ENCODE measurements at regions not wholly inside any gene's neighbourhood (a gene's known extent, or its start where the extent isn't known, plus 50 kb on each side); places are given as distances from the start of the nearest gene placed in this dataset.

DNA sequence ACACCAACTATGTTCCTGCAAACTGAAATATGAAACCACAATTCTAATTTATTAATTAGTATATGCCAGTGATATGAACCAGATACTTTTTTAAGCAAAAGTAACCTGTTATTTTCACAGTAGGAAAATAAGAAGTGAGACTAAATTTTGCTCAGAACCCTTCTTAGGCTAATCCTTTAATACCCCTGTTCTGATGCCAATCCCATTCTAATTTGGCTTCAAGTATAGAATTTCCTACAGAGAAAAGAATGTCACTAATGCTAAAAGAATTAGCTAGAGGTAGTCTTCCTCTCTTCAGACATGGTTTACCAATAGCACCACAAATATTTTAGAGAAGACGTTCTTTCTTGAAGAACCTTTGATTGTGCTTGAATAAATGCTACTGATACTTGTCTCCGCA lies 758.4 kb downstream of the FLRT2 start:
- CTCF ChIA-PET: no interaction called here
- BruUV-seq (replicated peaks): no TSS peak
- no peaks in the 10 kb centered on the region for H3K36me3 ChIP-seq (ENCODE audit: insufficient read depth, low read length, poor library complexity, severe bottlenecking)
- peak overlapping the region; percentile 32 for H3K27ac ChIP-seq (ENCODE audit: low read depth, low read length, poor library complexity, severe bottlenecking)
- no peak for TF ChIP-seq EZH2 (IDR thresholded peaks at IDR 0.05; ENCODE audit: borderline replicate concordance, low read depth, low read length, poor library complexity, severe bottlenecking)
- TF ChIP-seq, protein P1, sequence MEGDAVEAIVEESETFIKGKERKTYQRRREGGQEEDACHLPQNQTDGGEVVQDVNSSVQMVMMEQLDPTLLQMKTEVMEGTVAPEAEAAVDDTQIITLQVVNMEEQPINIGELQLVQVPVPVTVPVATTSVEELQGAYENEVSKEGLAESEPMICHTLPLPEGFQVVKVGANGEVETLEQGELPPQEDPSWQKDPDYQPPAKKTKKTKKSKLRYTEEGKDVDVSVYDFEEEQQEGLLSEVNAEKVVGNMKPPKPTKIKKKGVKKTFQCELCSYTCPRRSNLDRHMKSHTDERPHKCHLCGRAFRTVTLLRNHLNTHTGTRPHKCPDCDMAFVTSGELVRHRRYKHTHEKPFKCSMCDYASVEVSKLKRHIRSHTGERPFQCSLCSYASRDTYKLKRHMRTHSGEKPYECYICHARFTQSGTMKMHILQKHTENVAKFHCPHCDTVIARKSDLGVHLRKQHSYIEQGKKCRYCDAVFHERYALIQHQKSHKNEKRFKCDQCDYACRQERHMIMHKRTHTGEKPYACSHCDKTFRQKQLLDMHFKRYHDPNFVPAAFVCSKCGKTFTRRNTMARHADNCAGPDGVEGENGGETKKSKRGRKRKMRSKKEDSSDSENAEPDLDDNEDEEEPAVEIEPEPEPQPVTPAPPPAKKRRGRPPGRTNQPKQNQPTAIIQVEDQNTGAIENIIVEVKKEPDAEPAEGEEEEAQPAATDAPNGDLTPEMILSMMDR (conservative IDR thresholded peaks at IDR 0.05; ENCODE audit: low read depth, low read length): no peak
- POLR2A ChIA-PET (ENCODE audit: low non-redundant PET): interaction anchor here (0.6 kb wide), 1 partner anchor 356 kb away, joined by 3 read pairs; no protein-coding TSS in a partner anchor
- peak; percentile 60 for DNase-seq (ENCODE audit: low spot score)
- H3K27me3 ChIP-seq (replicated peaks; ENCODE audit: insufficient read depth, low read depth, low read length, poor library complexity): no peaks in the 10 kb centered on the region
- no peaks in the 10 kb centered on the region for H3K9me3 ChIP-seq (ENCODE audit: low read depth, low read length, poor library complexity, severe bottlenecking)
- peaks cover 17% of the 10 kb centered on the region for H3K4me1 ChIP-seq (ENCODE audit: insufficient read depth, low read length, poor library complexity, severe bottlenecking)
- intact Hi-C loops (cut with micrococcal nuclease; ENCODE audit: unreplicated experiment): no loop called here
- no peak overlapping the region for H3K4me3 ChIP-seq (ENCODE audit: low read depth, low read length, poor library complexity, severe bottlenecking)

DNA sequence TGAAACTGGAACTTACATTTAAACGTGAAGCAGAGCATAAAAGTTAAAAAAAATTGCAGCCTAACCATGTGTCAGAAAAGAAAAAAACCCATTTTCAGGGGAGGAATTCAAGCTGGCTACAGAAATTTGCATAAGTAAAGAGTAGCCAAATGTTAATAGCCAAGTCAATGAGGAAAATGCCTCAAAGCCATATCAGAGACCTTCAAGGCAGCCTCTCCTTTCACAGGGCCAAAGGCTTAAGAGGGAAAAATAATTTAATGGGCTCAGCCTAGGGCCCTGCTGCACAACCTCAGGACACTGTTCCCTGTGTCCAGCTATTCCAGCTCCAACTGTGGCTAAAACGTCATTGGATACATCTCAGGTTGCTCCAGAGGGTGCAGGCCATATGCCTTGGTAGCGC lies 749.5 kb downstream of the FLRT2 start:
- H3K9me3 ChIP-seq (ENCODE audit: low read depth, low read length, poor library complexity, severe bottlenecking): no peaks in the 10 kb centered on the region
- H3K27ac ChIP-seq (ENCODE audit: low read depth, low read length, poor library complexity, severe bottlenecking): no peak overlapping the region
- CTCF ChIA-PET: no interaction called here
- H3K4me3 ChIP-seq (ENCODE audit: low read depth, low read length, poor library complexity, severe bottlenecking): no peak overlapping the region
- POLR2A ChIA-PET (ENCODE audit: low non-redundant PET): no interaction called here
- no peaks in the 10 kb centered on the region for H3K4me1 ChIP-seq (ENCODE audit: insufficient read depth, low read length, poor library complexity, severe bottlenecking)
- intact Hi-C loops (cut with micrococcal nuclease; ENCODE audit: unreplicated experiment): no loop called here
- H3K27me3 ChIP-seq (replicated peaks; ENCODE audit: insufficient read depth, low read depth, low read length, poor library complexity): no peaks in the 10 kb centered on the region
- no peaks in the 10 kb centered on the region for H3K36me3 ChIP-seq (ENCODE audit: insufficient read depth, low read length, poor library complexity, severe bottlenecking)
- no TSS peak for BruUV-seq (replicated peaks)
- DNase-seq (ENCODE audit: low spot score): no peak
- TF ChIP-seq, protein P1 (conservative IDR thresholded peaks at IDR 0.05; ENCODE audit: low read depth, low read length): no peak
- TF ChIP-seq EZH2 (IDR thresholded peaks at IDR 0.05; ENCODE audit: borderline replicate concordance, low read depth, low read length, poor library complexity, severe bottlenecking): no peak

DNA sequence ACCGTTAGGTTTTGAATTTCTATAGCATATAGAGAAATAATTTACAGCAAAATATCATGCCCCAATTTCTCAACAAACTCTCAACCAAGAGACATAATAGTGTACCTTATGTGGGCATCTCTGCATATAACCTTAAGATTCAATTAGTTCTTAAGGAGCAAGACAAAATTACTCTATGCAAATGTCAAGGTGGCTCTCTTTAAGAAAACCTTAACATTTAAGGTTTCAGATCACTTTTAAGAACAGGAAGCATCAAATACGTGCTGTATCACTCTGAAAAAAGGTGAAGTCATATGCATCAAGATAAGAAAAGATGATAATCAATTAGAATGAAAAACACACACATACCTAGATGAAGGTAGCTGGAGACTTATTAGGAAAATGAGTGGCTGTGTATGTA lies 728.0 kb downstream of the FLRT2 start:
- no peak for DNase-seq (ENCODE audit: low spot score)
- H3K36me3 ChIP-seq (ENCODE audit: insufficient read depth, low read length, poor library complexity, severe bottlenecking): no peaks in the 10 kb centered on the region
- H3K4me1 ChIP-seq (ENCODE audit: insufficient read depth, low read length, poor library complexity, severe bottlenecking): no peaks in the 10 kb centered on the region
- CTCF ChIA-PET: no interaction called here
- H3K27me3 ChIP-seq (replicated peaks; ENCODE audit: insufficient read depth, low read depth, low read length, poor library complexity): no peaks in the 10 kb centered on the region
- no peak overlapping the region for H3K4me3 ChIP-seq (ENCODE audit: low read depth, low read length, poor library complexity, severe bottlenecking)
- H3K27ac ChIP-seq (ENCODE audit: low read depth, low read length, poor library complexity, severe bottlenecking): no peak overlapping the region
- intact Hi-C loops (cut with micrococcal nuclease; ENCODE audit: unreplicated experiment): no loop called here
- no peak for TF ChIP-seq EZH2 (IDR thresholded peaks at IDR 0.05; ENCODE audit: borderline replicate concordance, low read depth, low read length, poor library complexity, severe bottlenecking)
- TF ChIP-seq, protein P1 (conservative IDR thresholded peaks at IDR 0.05; ENCODE audit: low read depth, low read length): no peak
- H3K9me3 ChIP-seq (ENCODE audit: low read depth, low read length, poor library complexity, severe bottlenecking): no peaks in the 10 kb centered on the region
- BruUV-seq (replicated peaks): no TSS peak
- POLR2A ChIA-PET (ENCODE audit: low non-redundant PET): no interaction called here
